SK-N-SH treated with all-trans-retinoic acid at 6 μM for 48 hours (cell line): ENCODE measurements at regions not wholly inside any gene's neighbourhood (a gene's known extent, or its start where the extent isn't known, plus 50 kb on each side); places are given as distances from the start of the nearest gene placed in this dataset.

Experiments used
- ARNTL ChIP-seq: fragments of 450-650 bp; formaldehyde crosslinking; IDR thresholded peaks from 2 replicates; pipeline ENCODE4 v1.5.0; 2020; ENCODE audit warnings: low read depth, mild to moderate bottlenecking, moderate library complexity, borderline replicate concordance
- BACH2 ChIP-seq: fragments of 250-450 bp; sonication (Bioruptor Pico); IDR thresholded peaks from 2 replicates; pipeline ENCODE4 v1.9.0; 2021; ENCODE audit warnings: mild to moderate bottlenecking, borderline replicate concordance
- CREB5 ChIP-seq: fragments of 250-450 bp; sonication (Bioruptor Pico); IDR thresholded peaks from 2 replicates; pipeline ENCODE4 v1.5.1; 2020; ENCODE audit warnings: low read depth, mild to moderate bottlenecking, moderate library complexity
- CSRNP3 ChIP-seq: fragments of 250-450 bp; sonication (Bioruptor Pico); IDR thresholded peaks from 2 replicates; pipeline ENCODE4 v1.5.1; 2021; ENCODE audit warnings: mild to moderate bottlenecking, moderate library complexity
- GLIS3 ChIP-seq: fragments of 250-450 bp; sonication (Bioruptor Pico); IDR thresholded peaks from 2 replicates; pipeline ENCODE4 v1.5.0; 2020; ENCODE audit warnings: mild to moderate bottlenecking, moderate library complexity
- PATZ1 ChIP-seq: fragments of 250-450 bp; sonication (Bioruptor Pico); IDR thresholded peaks from 2 replicates; pipeline ENCODE4 v1.8.0; 2020; ENCODE audit warnings: mild to moderate bottlenecking, moderate library complexity, borderline replicate concordance
- RARB ChIP-seq: fragments of 250-450 bp; sonication (Bioruptor Pico); IDR thresholded peaks from 2 replicates; pipeline ENCODE4 v1.8.0; 2021; ENCODE audit warnings: mild to moderate bottlenecking, moderate library complexity
- TCF4 ChIP-seq: fragments of 250-450 bp; sonication (Bioruptor Pico); IDR thresholded peaks from 2 replicates; pipeline ENCODE4 v1.8.0; 2021; ENCODE audit warnings: mild to moderate bottlenecking, moderate library complexity, borderline replicate concordance
- ZFP3 ChIP-seq: fragments of 250-450 bp; sonication (Bioruptor Pico); IDR thresholded peaks from 2 replicates; pipeline ENCODE4 v1.5.0; 2020; ENCODE audit warnings: mild to moderate bottlenecking, moderate library complexity
- ZFP30 ChIP-seq: fragments of 450-650 bp; formaldehyde crosslinking; IDR thresholded peaks from 2 replicates; pipeline ENCODE4 v1.5.0; 2022; ENCODE audit warnings: mild to moderate bottlenecking, moderate library complexity
- ZNF565 ChIP-seq: fragments of 450-650 bp; formaldehyde crosslinking; conservative IDR thresholded peaks from 2 replicates; pipeline ENCODE4 v1.5.0; 2020; ENCODE audit warnings: low read depth, mild to moderate bottlenecking, moderate library complexity
- ZNF70 ChIP-seq: fragments of 450-650 bp; formaldehyde crosslinking; IDR thresholded peaks from 2 replicates; pipeline ENCODE4 v1.5.0; 2020; ENCODE audit warnings: mild to moderate bottlenecking, moderate library complexity

- TF ChIP-seq CSRNP3 (CRISPR knock-in tag), result no peak
- TF ChIP-seq ZNF565, result no peak
- TF ChIP-seq PATZ1 (CRISPR knock-in tag), result no peak
- TF ChIP-seq GLIS3 (CRISPR knock-in tag), result no peak
- TF ChIP-seq ARNTL (CRISPR knock-in tag), result no peak
- TF ChIP-seq ZFP30, result no peak
- no peak for TF ChIP-seq ZFP3 (CRISPR knock-in tag)
- TF ChIP-seq RARB (CRISPR knock-in tag), result no peak
- no peak for TF ChIP-seq ZNF70 (CRISPR knock-in tag)
- no peak for TF ChIP-seq CREB5 (CRISPR knock-in tag)
- no peak for TF ChIP-seq BACH2
- TF ChIP-seq TCF4, result no peak
Observed at GRCh38 chr6:139653111-139653510, 278.7 kb upstream of the CITED2 start.
